ENCODE measurements at regions not wholly inside any gene's neighbourhood (a gene's known extent, or its start where the extent isn't known, plus 50 kb on each side); places are given as distances from the start of the nearest gene placed in this dataset.

GRCh38 chr3:22091329-22091728 is 340.3 kb upstream of the ZNF385D start:
- no peak for ATAC-seq
- Histone ChIP-seq H3K9me3 (no peaks in the 10 kb centered on the region), H3K4me1 (no peaks in the 10 kb centered on the region), H3K27me3 (no peaks in the 10 kb centered on the region), H3K4me3 (no peak overlapping the region), H3K27ac (no peak overlapping the region), H3K36me3 (no peaks in the 10 kb centered on the region)
- intact Hi-C loops (cut with DNase I): no loop called here
- no peak for TF ChIP-seq CTCF (IDR thresholded peaks at IDR 0.05)
- no peak for DNase-seq

DNA sequence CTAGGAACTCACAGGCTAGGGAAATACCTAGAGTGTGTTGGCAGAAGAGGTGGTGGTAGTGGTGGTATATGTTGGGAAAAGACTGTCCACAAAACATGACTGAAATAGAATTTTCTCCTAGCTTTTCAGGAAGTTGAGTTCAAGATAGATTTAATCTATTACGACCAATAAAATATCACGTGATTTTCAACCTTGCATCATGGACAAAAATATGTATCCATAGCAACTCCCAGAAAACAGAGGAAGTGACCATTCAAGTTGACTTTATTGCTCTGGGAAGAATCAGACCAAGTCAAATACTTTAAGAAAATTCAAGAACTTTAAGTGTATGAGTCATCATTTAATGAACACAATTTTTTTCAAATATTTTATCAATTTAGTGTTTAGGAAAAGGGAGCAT is 347.0 kb upstream of the ZNF385D start:
- DNase-seq (no peak), ATAC-seq (peak; percentile 29)
- Histone ChIP-seq H3K4me3 (no peak overlapping the region), H3K27ac (no peak overlapping the region), H3K36me3 (no peaks in the 10 kb centered on the region), H3K9me3 (no peaks in the 10 kb centered on the region), H3K27me3 (no peaks in the 10 kb centered on the region), H3K4me1 (no peaks in the 10 kb centered on the region)
- intact Hi-C loops (cut with DNase I): no loop called here
- TF ChIP-seq CTCF (IDR thresholded peaks at IDR 0.05): no peak

- ATAC-seq (no peak), DNase-seq (no peak)
- no peak overlapping the region for H3K27ac ChIP-seq
- no peak for TF ChIP-seq CTCF (IDR thresholded peaks at IDR 0.05)
- H3K9me3 ChIP-seq: no peaks in the 10 kb centered on the region
- intact Hi-C loops (cut with DNase I): no loop called here
- H3K4me3 ChIP-seq: no peak overlapping the region
- H3K4me1 ChIP-seq: no peaks in the 10 kb centered on the region
- H3K27me3 ChIP-seq: no peaks in the 10 kb centered on the region
- no peaks in the 10 kb centered on the region for H3K36me3 ChIP-seq
Observed at GRCh38 chr3:22101351-22101750, 350.3 kb upstream of the ZNF385D start.

DNA sequence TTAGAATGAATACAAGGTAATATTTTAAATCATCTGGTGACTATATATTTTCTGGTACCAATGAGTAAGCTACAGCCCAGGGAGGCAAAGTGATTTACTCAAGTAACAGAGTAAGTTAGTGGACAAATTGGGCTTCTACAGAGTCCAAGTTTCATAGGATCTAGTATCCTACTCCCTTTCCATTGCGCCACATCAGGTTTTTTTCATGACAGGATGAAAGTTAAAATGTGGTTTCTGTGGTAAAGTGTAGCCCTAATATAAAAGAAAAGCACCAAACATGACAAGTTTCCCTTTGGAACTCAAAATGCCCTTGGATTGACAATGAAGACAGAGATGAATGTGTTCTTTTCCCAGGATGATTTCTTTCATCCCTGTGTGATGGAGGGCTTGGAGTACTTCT is 350.8 kb upstream of the ZNF385D start:
- Histone ChIP-seq H3K27me3 (no peaks in the 10 kb centered on the region), H3K4me3 (no peak overlapping the region), H3K27ac (no peak overlapping the region), H3K36me3 (no peaks in the 10 kb centered on the region), H3K4me1 (no peaks in the 10 kb centered on the region), H3K9me3 (no peaks in the 10 kb centered on the region)
- no peak for ATAC-seq
- intact Hi-C loops (cut with DNase I): no loop called here
- no peak for DNase-seq
- no peak for TF ChIP-seq CTCF (IDR thresholded peaks at IDR 0.05)

DNA sequence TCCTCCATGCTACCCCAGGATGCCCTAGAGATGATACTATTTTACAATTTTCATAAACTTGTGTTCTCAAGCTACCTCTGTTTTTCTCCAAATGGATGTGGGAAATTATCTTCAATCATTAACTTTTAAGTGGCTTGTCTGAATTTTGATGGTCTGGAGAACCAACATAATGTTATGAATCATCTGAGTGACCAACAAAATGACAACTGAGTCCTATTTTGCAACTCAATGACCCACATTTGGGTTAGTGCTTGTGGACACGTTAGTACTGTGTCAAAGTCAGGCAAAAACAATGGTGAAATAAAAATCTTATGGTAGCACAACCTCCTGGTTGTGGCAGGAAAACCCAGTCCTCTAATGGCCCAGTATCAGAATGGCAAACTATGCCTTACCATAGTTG is 352.4 kb upstream of the ZNF385D start:
- H3K9me3 ChIP-seq: no peaks in the 10 kb centered on the region
- H3K36me3 ChIP-seq: no peaks in the 10 kb centered on the region
- H3K4me3 ChIP-seq: no peak overlapping the region
- H3K4me1 ChIP-seq: no peaks in the 10 kb centered on the region
- no peaks in the 10 kb centered on the region for H3K27me3 ChIP-seq
- TF ChIP-seq CTCF (IDR thresholded peaks at IDR 0.05): no peak
- intact Hi-C loops (cut with DNase I): no loop called here
- no peak for DNase-seq
- no peak for ATAC-seq
- H3K27ac ChIP-seq: no peak overlapping the region

Measured in left lung (tissue), 4 donors.